HG02885 (cell line): ENCODE measurements at regions not wholly inside any gene's neighbourhood (a gene's known extent, or its start where the extent isn't known, plus 50 kb on each side); places are given as distances from the start of the nearest gene placed in this dataset.

Experiments used
- ATAC-seq: cut with Tn5 transposase; IDR thresholded peaks from one replicate; pipeline ENCODE4 v1.9.1; 2021; ENCODE audit warnings: mild to moderate bottlenecking; ENCODE audit not compliant: unreplicated experiment, poor library complexity

- ATAC-seq, result no peak
These were observed 194.5 kb upstream of the CDKN3 start for GRCh38 chr14:54202288-54202687.

- ATAC-seq, result no peak
These were observed 190.3 kb upstream of the CDKN3 start for GRCh38 chr14:54206516-54206915.

- no peak for ATAC-seq
These were observed 189.7 kb upstream of the CDKN3 start for GRCh38 chr14:54207075-54207474.

- ATAC-seq, result no peak
These were observed 189.0 kb upstream of the CDKN3 start for GRCh38 chr14:54207476-54208462.

- ATAC-seq, result no peak
These were observed 188.1 kb upstream of the CDKN3 start for GRCh38 chr14:54208751-54209150.

- no peak for ATAC-seq
These were observed 187.1 kb upstream of the CDKN3 start for GRCh38 chr14:54209511-54210250.

GRCh38 chr14:54211551-54212308 lies 185.1 kb upstream of the CDKN3 start:
- no peak for ATAC-seq

GRCh38 chr14:54213536-54213935 lies 183.3 kb upstream of the CDKN3 start:
- ATAC-seq, result no peak

- no peak for ATAC-seq
These were observed 180.0 kb upstream of the CDKN3 start for GRCh38 chr14:54216827-54217226.

GRCh38 chr14:54219261-54220070 lies 177.3 kb upstream of the CDKN3 start:
- no peak for ATAC-seq

- ATAC-seq, result no peak
These were observed 176.6 kb upstream of the CDKN3 start for GRCh38 chr14:54220071-54220703.

GRCh38 chr14:54220704-54221431 lies 175.9 kb upstream of the CDKN3 start:
- no peak for ATAC-seq

GRCh38 chr14:54221432-54221803 lies 175.4 kb upstream of the CDKN3 start:
- ATAC-seq, result no peak

GRCh38 chr14:54221971-54222370 lies 174.8 kb upstream of the CDKN3 start:
- no peak for ATAC-seq

GRCh38 chr14:54223831-54224402 lies 172.9 kb upstream of the CDKN3 start:
- no peak for ATAC-seq

GRCh38 chr14:54225457-54226060 lies 171.2 kb upstream of the CDKN3 start:
- ATAC-seq, result no peak

GRCh38 chr14:54226103-54226502 lies 170.7 kb upstream of the CDKN3 start:
- ATAC-seq, result no peak

- no peak for ATAC-seq
These were observed 170.2 kb upstream of the CDKN3 start for GRCh38 chr14:54226558-54226957.
